GM18861 (cell line): ENCODE measurements at regions not wholly inside any gene's neighbourhood (a gene's known extent, or its start where the extent isn't known, plus 50 kb on each side); places are given as distances from the start of the nearest gene placed in this dataset.

Experiments
- ATAC-seq: cut with Tn5 transposase; IDR thresholded peaks from one replicate; pipeline ENCODE4 v1.9.1; 2021; ENCODE audit not compliant: unreplicated experiment

- ATAC-seq: no peak
Observed at GRCh38 chr2:121038891-121039616, 245.9 kb downstream of the TFCP2L1 start.

GRCh38 chr2:121039679-121040078 is 245.3 kb downstream of the TFCP2L1 start:
- ATAC-seq: no peak

- ATAC-seq: no peak
Observed at GRCh38 chr2:121041516-121041915, 243.5 kb downstream of the TFCP2L1 start.

- ATAC-seq: no peak
Observed at GRCh38 chr2:121043061-121043826, 241.8 kb downstream of the TFCP2L1 start.

GRCh38 chr2:121043827-121044222 is 241.2 kb downstream of the TFCP2L1 start:
- ATAC-seq: no peak

- ATAC-seq: no peak
Observed at GRCh38 chr2:121044412-121044811, 240.6 kb downstream of the TFCP2L1 start.

GRCh38 chr2:121045245-121045644 is 239.8 kb downstream of the TFCP2L1 start:
- no peak for ATAC-seq

GRCh38 chr2:121046335-121046734 is 238.7 kb downstream of the TFCP2L1 start:
- ATAC-seq: no peak

- no peak for ATAC-seq
Observed at GRCh38 chr2:121047383-121047782, 237.6 kb downstream of the TFCP2L1 start.

GRCh38 chr2:121049131-121049530 is 235.9 kb downstream of the TFCP2L1 start:
- no peak for ATAC-seq

- no peak for ATAC-seq
Observed at GRCh38 chr2:121049950-121050585, 234.9 kb downstream of the TFCP2L1 start.

GRCh38 chr2:121051311-121051710 is 233.7 kb downstream of the TFCP2L1 start:
- ATAC-seq: no peak

- ATAC-seq: no peak
Observed at GRCh38 chr2:121052023-121052422, 233.0 kb downstream of the TFCP2L1 start.

- ATAC-seq: no peak
Observed at GRCh38 chr2:121052521-121052920, 232.5 kb downstream of the TFCP2L1 start.

- no peak for ATAC-seq
Observed at GRCh38 chr2:121055088-121055487, 229.9 kb downstream of the TFCP2L1 start.

GRCh38 chr2:121055501-121055900 is 229.5 kb downstream of the TFCP2L1 start:
- ATAC-seq: no peak

GRCh38 chr2:121058852-121059558 is 226.0 kb downstream of the TFCP2L1 start:
- no peak for ATAC-seq

GRCh38 chr2:121059651-121060649 is 225.1 kb downstream of the TFCP2L1 start:
- no peak for ATAC-seq

GRCh38 chr2:121061633-121062032 is 223.4 kb downstream of the TFCP2L1 start:
- no peak for ATAC-seq

GRCh38 chr2:121063471-121063870 is 221.5 kb downstream of the TFCP2L1 start:
- no peak for ATAC-seq
